CD4-positive, CD25-positive, alpha-beta regulatory T cell (primary cell): ENCODE measurements at regions not wholly inside any gene's neighbourhood (a gene's known extent, or its start where the extent isn't known, plus 50 kb on each side); places are given as distances from the start of the nearest gene placed in this dataset.

Source experiments
- ATAC-seq, 2 donors: fragments of 150-1000 bp; cut with Tn5 transposase; one replicate each; pipeline ENCODE4 v1.10.0; 2021; ENCODE audit warnings: low read depth in 2 of 2, moderate number of reproducible peaks in 2 of 2, moderate library complexity in 1 of 2
- DNase-seq, 3 donors: peaks; one replicate each; pipeline versions ENCODE4 v3.0.0 to v3.0.0-alpha.2; 2012 to 2022; ENCODE audit warnings: mixed read lengths in 1 of 3
- H3K27ac ChIP-seq: one replicate; pipeline ENCODE4 v1.7.0; 2013; ENCODE audit warnings: mild to moderate bottlenecking, low read length; ENCODE audit not compliant: insufficient read depth, poor library complexity, severe bottlenecking
- H3K27me3 ChIP-seq: one replicate; pipeline ENCODE4 v1.7.0; 2013; ENCODE audit warnings: low read length; ENCODE audit not compliant: control insufficient read depth, insufficient read depth
- H3K36me3 ChIP-seq: one replicate; pipeline ENCODE4 v1.7.0; 2013; ENCODE audit warnings: mild to moderate bottlenecking, low read length, moderate library complexity; ENCODE audit not compliant: control insufficient read depth, insufficient read depth
- H3K4me1 ChIP-seq: 2 replicates; pipeline ENCODE4 v1.7.0; 2013; ENCODE audit warnings: mild to moderate bottlenecking, low read length; ENCODE audit not compliant: insufficient read depth, control insufficient read depth, poor library complexity, severe bottlenecking
- H3K4me3 ChIP-seq: one replicate; pipeline ENCODE4 v1.7.0; 2013; ENCODE audit warnings: low read depth, mild to moderate bottlenecking, low read length, moderate library complexity
- H3K9me3 ChIP-seq, 2 experiments: 1 replicate in 1 of 2; 2 replicates in 1 of 2; pipeline ENCODE4 v1.7.0; 2013; ENCODE audit warnings: low read length in 2 of 2, mild to moderate bottlenecking in 1 of 2, moderate library complexity in 1 of 2; ENCODE audit not compliant: control insufficient read depth in 2 of 2
- H3K27ac Mint-ChIP-seq, 3 donors: one replicate each; pipeline ENCODE4 v1.8.0; 2020 to 2022; ENCODE audit warnings: mild to moderate bottlenecking in 3 of 3, mixed read lengths in 3 of 3, moderate library complexity in 2 of 3
- H3K27me3 Mint-ChIP-seq: one replicate; pipeline ENCODE4 v1.8.0; 2022; ENCODE audit warnings: mild to moderate bottlenecking, mixed read lengths
- H3K36me3 Mint-ChIP-seq: one replicate; pipeline ENCODE4 v1.8.0; 2020; ENCODE audit warnings: mixed read lengths
- H3K4me1 Mint-ChIP-seq, 4 donors: one replicate each; pipeline ENCODE4 v1.8.0; 2020 to 2022; ENCODE audit warnings: mixed read lengths in 4 of 4, mild to moderate bottlenecking in 1 of 4
- H3K4me3 Mint-ChIP-seq, 4 donors: one replicate each; pipeline ENCODE4 v1.8.0; 2020 to 2022; ENCODE audit warnings: mild to moderate bottlenecking in 4 of 4, mixed read lengths in 4 of 4, moderate library complexity in 3 of 4
- H3K9me3 Mint-ChIP-seq, 7 donors: one replicate each; pipeline ENCODE4 v1.8.0; 2020 to 2022; ENCODE audit warnings: mixed read lengths in 7 of 7, mild to moderate bottlenecking in 3 of 7, moderate library complexity in 2 of 7

DNA sequence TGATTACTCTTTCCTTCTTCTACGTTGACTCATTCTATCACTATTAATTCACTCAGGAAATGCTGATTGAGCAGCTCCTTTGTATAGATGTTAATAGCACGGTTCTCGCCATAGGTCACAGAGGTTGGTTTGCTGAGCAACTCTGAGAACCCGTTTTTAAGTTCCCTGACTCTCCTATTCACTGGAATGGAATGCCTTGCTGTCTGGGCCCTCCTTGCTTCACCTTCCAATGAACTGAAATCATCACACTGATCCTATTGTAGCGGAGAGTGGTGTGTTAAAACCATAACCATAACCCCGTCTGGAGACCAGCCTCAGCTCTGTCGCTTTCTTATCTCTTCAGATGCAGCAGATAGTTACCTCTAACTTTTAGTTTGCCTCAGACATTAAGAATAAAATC lies 323.6 kb downstream of the GABRB3 start:
- no peaks in the 10 kb centered on the region for H3K27me3 ChIP-seq
- H3K27me3 Mint-ChIP-seq: no peaks in the 10 kb centered on the region
- DNase-seq (no peak), ATAC-seq (no peak)
- H3K36me3 ChIP-seq: no peaks in the 10 kb centered on the region
- no peaks in the 10 kb centered on the region for H3K4me1 Mint-ChIP-seq
- no peak overlapping the region for H3K4me3 Mint-ChIP-seq
- H3K4me3 ChIP-seq: no peak overlapping the region
- H3K9me3 ChIP-seq: peaks cover 2 to 15% of the 10 kb centered on the region in 2 experiments
- no peak overlapping the region for H3K27ac ChIP-seq
- H3K36me3 Mint-ChIP-seq: no peaks in the 10 kb centered on the region
- H3K9me3 Mint-ChIP-seq: peaks cover 2 to 22% (median 7%) of the 10 kb centered on the region in 7 donors
- H3K4me1 ChIP-seq: no peaks in the 10 kb centered on the region
- H3K27ac Mint-ChIP-seq: no peak overlapping the region

DNA sequence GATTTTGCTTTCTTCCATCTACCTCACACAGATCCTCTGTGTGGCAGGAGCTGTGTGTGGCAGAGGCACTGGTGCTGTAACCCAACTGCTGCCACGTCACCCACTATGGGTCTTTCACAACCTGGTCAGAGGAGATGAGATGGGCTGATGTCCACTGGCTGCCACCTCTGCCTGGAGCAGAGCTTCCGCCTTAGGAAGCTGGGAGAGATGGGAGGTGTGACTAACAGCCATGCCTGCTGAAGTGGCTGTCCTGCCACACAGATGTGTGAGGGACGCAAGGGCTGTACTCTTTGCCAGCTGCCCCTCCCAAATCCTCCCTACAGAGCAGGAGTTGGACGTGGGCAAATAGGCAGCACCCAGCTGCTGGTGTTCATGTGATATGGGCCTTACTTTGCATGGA lies 329.5 kb downstream of the GABRB3 start:
- Histone ChIP-seq H3K36me3 (no peaks in the 10 kb centered on the region), H3K27me3 (no peaks in the 10 kb centered on the region), H3K27ac (no peak overlapping the region), H3K4me3 (no peak overlapping the region), H3K4me1 (no peaks in the 10 kb centered on the region), H3K9me3 (peaks cover 1 to 5% of the 10 kb centered on the region in 2 experiments)
- Mint-ChIP-seq H3K4me3 (no peak overlapping the region), H3K9me3 (peaks cover 1 to 23% (median 6%) of the 10 kb centered on the region in 7 donors), H3K36me3 (no peaks in the 10 kb centered on the region), H3K27ac (no peak overlapping the region), H3K27me3 (peaks cover 4% of the 10 kb centered on the region), H3K4me1 (no peaks in the 10 kb centered on the region)
- DNase-seq (no peak), ATAC-seq (no peak)

GRCh38 chr15:26442680-26443079 lies 330.2 kb downstream of the GABRB3 start:
- Histone ChIP-seq H3K27me3 (no peaks in the 10 kb centered on the region), H3K4me3 (no peak overlapping the region), H3K9me3 (peaks cover 1 to 5% of the 10 kb centered on the region in 2 experiments), H3K36me3 (no peaks in the 10 kb centered on the region), H3K4me1 (no peaks in the 10 kb centered on the region), H3K27ac (no peak overlapping the region)
- Mint-ChIP-seq H3K9me3 (peaks cover 1 to 22% (median 6%) of the 10 kb centered on the region in 7 donors), H3K27me3 (peaks cover 4% of the 10 kb centered on the region), H3K27ac (no peak overlapping the region), H3K36me3 (no peaks in the 10 kb centered on the region), H3K4me3 (no peak overlapping the region), H3K4me1 (no peaks in the 10 kb centered on the region)
- no peak for ATAC-seq
- DNase-seq: no peak

- ATAC-seq: no peak
- peaks cover 0 to 22% (median 11%) of the 10 kb centered on the region in 7 donors for H3K9me3 Mint-ChIP-seq
- H3K27ac ChIP-seq: no peak overlapping the region
- no peak for DNase-seq
- no peaks in the 10 kb centered on the region for H3K4me1 ChIP-seq
- H3K27me3 Mint-ChIP-seq: peaks cover 4% of the 10 kb centered on the region
- H3K4me1 Mint-ChIP-seq: no peaks in the 10 kb centered on the region
- H3K36me3 Mint-ChIP-seq: no peaks in the 10 kb centered on the region
- no peaks in the 10 kb centered on the region for H3K27me3 ChIP-seq
- no peak overlapping the region for H3K4me3 ChIP-seq
- no peak overlapping the region for H3K27ac Mint-ChIP-seq
- no peak overlapping the region for H3K4me3 Mint-ChIP-seq
- H3K9me3 ChIP-seq: peaks cover 1 to 5% of the 10 kb centered on the region in 2 experiments
- no peaks in the 10 kb centered on the region for H3K36me3 ChIP-seq
Observed at GRCh38 chr15:26439681-26440080, 333.2 kb downstream of the GABRB3 start.

- Mint-ChIP-seq H3K9me3 (peaks cover 0 to 24% (median 11%) of the 10 kb centered on the region in 7 donors), H3K27me3 (peaks cover 2% of the 10 kb centered on the region), H3K36me3 (no peaks in the 10 kb centered on the region), H3K27ac (no peak overlapping the region), H3K4me3 (no peak overlapping the region), H3K4me1 (no peaks in the 10 kb centered on the region)
- H3K4me1 ChIP-seq: no peaks in the 10 kb centered on the region
- no peaks in the 10 kb centered on the region for H3K27me3 ChIP-seq
- H3K4me3 ChIP-seq: no peak overlapping the region
- H3K27ac ChIP-seq: no peak overlapping the region
- ATAC-seq (no peak), DNase-seq (no peak)
- H3K9me3 ChIP-seq: peaks cover 1 to 5% of the 10 kb centered on the region in 2 experiments
- no peaks in the 10 kb centered on the region for H3K36me3 ChIP-seq
Observed at GRCh38 chr15:26438718-26439117, 334.1 kb downstream of the GABRB3 start.

- Mint-ChIP-seq H3K36me3 (no peaks in the 10 kb centered on the region), H3K4me1 (no peaks in the 10 kb centered on the region), H3K9me3 (peaks cover 0 to 22% (median 11%) of the 10 kb centered on the region in 7 donors), H3K27ac (no peak overlapping the region), H3K27me3 (no peaks in the 10 kb centered on the region), H3K4me3 (no peak overlapping the region)
- no peaks in the 10 kb centered on the region for H3K27me3 ChIP-seq
- no peaks in the 10 kb centered on the region for H3K36me3 ChIP-seq
- DNase-seq: no peak
- no peak overlapping the region for H3K4me3 ChIP-seq
- H3K9me3 ChIP-seq: peaks cover 1 to 3% of the 10 kb centered on the region in 2 experiments
- no peaks in the 10 kb centered on the region for H3K4me1 ChIP-seq
- H3K27ac ChIP-seq: no peak overlapping the region
- ATAC-seq: no peak
Observed at GRCh38 chr15:26438316-26438715, 334.6 kb downstream of the GABRB3 start.

- Mint-ChIP-seq H3K9me3 (peaks cover 3 to 18% (median 5%) of the 10 kb centered on the region in 7 donors), H3K27ac (no peak overlapping the region), H3K4me1 (no peaks in the 10 kb centered on the region), H3K27me3 (no peaks in the 10 kb centered on the region), H3K4me3 (no peak overlapping the region), H3K36me3 (no peaks in the 10 kb centered on the region)
- H3K4me1 ChIP-seq: no peaks in the 10 kb centered on the region
- no peak overlapping the region for H3K27ac ChIP-seq
- ATAC-seq (no peak), DNase-seq (no peak)
- H3K9me3 ChIP-seq: peaks cover 0 to under 1% of the 10 kb centered on the region in 2 experiments
- H3K4me3 ChIP-seq: no peak overlapping the region
- H3K27me3 ChIP-seq: no peaks in the 10 kb centered on the region
- no peaks in the 10 kb centered on the region for H3K36me3 ChIP-seq
Observed at GRCh38 chr15:26433818-26434217, 339.0 kb downstream of the GABRB3 start.

DNA sequence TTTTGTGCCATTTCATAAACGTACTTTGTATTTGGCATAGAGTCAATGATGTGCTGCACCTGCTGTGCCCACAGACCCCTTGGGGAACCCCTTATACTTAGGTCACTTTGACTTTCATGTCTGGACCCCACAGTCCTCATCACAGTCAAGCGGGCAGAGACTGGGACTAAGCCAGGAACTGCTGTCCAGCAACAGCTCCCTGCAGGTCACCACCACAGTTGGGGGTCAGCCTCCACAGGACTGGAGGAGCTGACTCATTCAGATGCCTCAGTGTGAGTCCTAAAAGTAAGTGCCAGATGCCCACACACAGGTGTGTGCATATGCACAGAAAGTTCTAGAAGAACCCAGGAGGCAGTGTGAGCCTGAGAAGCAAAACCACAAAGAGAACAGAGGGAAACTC lies 339.8 kb downstream of the GABRB3 start:
- H3K27ac ChIP-seq: no peak overlapping the region
- no peaks in the 10 kb centered on the region for H3K4me1 ChIP-seq
- Mint-ChIP-seq H3K4me3 (no peak overlapping the region), H3K27me3 (no peaks in the 10 kb centered on the region), H3K27ac (no peak overlapping the region), H3K36me3 (no peaks in the 10 kb centered on the region), H3K4me1 (no peaks in the 10 kb centered on the region), H3K9me3 (peaks cover 3 to 18% (median 6%) of the 10 kb centered on the region in 7 donors)
- no peaks in the 10 kb centered on the region for H3K9me3 ChIP-seq
- DNase-seq: no peak
- no peak for ATAC-seq
- no peak overlapping the region for H3K4me3 ChIP-seq
- H3K27me3 ChIP-seq: no peaks in the 10 kb centered on the region
- H3K36me3 ChIP-seq: no peaks in the 10 kb centered on the region
